GM12872 (cell line): ENCODE measurements at regions not wholly inside any gene's neighbourhood (a gene's known extent, or its start where the extent isn't known, plus 50 kb on each side); places are given as distances from the start of the nearest gene placed in this dataset.

Source experiments
- TF ChIP-seq, protein P1 (sequence below): IDR thresholded peaks from 3 replicates; pipeline ENCODE4 v1.5.1; 2011; ENCODE audit warnings: low read depth, mild to moderate bottlenecking, low read length, moderate library complexity; ENCODE audit not compliant: insufficient read depth

DNA sequence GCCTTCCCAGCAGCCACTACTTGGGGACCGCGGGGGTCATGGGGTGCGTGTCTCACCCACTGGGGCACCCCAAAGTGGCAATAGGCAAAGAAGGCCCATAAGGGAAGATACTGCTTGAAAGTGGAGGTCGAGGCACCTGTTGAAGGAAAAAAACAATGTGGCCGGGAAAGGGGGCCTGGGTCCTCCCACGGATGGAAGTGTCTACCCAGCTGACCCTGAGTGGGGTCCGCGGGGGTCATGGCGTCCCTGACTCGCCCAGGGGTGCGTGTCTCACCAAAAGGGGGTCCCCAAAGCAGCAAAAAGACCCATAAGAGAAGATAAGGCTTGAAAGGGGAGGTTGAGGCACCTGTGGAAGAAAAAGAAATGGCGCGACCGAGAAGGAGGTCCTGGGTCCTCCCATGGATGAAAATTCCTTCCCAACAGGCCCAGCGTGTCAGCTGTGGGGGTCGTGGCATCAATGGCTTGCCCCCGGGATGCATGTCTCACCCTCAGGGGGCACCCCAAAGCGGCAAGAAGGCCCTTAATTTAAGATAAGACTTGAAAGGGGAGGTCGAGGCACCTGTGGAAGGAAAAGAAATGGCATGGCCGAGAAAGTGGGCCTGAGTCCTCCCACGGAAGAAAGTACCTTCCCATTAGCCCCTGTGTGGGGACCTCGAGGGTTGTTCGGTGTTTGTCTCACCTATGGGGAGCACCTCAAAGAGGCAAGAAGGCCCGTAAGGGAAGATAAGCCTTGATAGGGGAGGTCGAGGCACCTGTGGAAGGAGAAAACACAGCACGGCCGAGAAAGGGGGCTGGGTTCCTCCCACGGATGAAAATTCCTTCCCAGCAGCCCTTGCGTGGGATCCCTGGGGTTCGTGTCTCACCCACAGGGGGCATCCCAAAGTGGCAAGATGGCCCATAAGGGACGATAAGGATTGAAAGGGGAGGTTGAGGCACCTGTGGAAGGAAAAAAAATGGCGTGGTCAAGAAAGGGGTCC is 266.0 kb downstream of the ALG10 start:
- TF ChIP-seq, protein P1, sequence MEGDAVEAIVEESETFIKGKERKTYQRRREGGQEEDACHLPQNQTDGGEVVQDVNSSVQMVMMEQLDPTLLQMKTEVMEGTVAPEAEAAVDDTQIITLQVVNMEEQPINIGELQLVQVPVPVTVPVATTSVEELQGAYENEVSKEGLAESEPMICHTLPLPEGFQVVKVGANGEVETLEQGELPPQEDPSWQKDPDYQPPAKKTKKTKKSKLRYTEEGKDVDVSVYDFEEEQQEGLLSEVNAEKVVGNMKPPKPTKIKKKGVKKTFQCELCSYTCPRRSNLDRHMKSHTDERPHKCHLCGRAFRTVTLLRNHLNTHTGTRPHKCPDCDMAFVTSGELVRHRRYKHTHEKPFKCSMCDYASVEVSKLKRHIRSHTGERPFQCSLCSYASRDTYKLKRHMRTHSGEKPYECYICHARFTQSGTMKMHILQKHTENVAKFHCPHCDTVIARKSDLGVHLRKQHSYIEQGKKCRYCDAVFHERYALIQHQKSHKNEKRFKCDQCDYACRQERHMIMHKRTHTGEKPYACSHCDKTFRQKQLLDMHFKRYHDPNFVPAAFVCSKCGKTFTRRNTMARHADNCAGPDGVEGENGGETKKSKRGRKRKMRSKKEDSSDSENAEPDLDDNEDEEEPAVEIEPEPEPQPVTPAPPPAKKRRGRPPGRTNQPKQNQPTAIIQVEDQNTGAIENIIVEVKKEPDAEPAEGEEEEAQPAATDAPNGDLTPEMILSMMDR: no peak

DNA sequence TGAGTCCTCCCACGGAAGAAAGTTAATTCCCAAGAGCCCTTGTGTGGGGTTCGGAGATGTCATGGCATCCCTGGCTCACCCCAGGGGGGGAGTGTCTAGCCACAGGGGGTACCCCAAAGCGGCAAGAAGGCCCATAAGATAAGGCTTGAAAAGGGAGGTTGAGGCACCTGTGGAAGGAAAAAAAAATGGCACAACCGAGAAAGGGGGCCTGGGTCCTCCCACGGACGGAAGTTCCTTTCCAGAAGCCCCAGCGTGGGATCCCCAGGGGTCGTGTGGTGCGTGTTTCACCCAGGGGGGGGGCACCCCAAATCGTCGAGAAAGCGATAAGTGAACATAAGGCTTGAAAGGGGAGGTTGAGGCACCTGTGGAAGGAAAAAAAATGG is 266.7 kb downstream of the ALG10 start:
- TF ChIP-seq, protein P1: no peak

DNA sequence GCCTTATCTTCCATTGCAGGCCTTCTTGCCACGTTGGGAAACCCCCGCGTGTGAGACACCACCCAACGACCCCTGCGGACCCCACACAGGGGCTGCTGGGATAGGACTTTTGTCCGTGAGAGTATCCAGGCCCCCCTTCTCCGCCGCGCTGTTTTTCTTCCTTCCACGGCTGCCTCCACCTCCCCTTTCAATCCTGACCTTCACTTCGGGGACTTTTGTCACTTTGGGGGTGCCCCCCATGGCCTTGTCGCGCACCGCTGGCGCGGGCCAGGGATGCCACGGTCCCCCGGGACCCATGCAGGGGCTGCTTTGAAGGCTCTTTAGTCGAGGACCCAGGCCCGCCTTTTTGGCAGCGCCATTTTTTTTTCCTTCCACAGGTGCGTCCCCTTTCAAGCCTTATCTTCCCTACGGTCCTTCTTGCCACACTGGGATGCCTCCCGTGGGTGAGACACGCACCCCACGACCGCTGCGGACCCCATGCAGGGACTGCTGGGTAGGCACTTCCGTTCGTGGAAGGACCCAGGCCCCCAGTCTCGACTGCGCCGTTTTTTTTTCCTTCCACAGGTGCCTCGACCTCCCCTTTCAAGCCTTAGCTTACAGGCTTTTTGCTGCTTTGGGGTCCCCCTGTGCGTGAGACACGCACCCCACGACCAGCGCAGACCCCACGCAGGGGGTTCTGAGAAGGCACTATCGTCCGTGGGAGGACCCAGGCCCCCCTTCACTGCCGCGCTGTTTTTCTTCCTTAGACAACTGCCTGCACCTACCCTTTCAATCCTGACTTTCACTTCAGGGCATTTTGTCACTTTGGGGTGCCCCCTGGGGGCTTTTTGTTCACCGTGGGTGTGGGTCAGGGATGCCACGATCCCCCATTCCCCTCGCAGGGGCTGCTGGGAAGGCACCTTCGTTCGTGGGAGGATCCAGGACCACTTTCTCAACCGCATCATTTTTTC is 267.4 kb downstream of the ALG10 start:
- TF ChIP-seq, protein P1: no peak

DNA sequence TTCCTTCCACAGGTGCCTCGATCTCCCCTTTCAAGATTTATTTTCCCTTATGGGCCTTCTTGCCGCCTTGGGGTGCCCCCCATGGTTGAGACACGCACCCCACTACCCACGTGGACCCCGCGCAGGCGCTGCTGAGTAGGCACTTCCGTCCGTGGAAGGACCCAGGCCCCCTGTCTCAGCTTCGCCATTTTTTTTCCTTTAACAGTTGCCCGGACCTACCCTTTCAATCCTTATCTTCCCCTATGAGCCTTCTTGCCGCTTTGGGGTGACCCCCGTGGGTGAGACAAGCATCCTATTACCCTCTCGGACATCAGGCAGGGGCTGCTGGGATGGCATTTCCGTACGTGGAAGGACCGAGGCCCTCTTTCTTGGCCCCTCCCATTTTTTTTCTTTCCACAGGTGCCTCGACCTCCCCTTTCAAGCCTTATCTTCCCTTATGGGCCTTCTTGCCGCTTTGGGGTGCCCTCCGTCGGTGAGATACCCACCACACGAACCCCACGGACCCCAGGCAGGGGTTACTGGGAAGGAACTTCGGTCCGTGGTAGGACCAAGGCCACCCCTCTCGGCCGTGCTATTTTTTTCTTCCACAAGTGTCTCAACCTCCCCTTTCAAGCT is 268.2 kb downstream of the ALG10 start:
- TF ChIP-seq, protein P1: no peak

DNA sequence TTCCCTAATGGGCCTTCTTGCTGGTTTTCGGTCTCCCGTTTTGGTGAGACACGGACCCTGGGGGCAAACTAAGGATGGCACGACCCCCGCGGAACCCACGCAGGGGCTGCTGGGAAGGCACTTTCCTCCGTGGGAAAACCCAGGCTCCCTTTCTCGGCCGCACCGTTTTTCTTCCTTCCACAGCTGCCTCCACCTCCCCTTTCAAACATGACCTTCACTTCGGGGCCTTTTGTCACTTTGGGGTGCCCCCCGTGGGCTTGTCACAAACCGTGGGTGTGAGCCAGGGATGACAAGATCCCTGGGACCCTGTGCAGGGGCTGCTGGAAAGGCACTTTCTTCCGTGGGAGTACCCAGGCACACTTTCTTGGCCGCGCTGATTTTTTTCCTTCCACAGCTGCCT is 268.7 kb downstream of the ALG10 start:
- TF ChIP-seq, protein P1: no peak

DNA sequence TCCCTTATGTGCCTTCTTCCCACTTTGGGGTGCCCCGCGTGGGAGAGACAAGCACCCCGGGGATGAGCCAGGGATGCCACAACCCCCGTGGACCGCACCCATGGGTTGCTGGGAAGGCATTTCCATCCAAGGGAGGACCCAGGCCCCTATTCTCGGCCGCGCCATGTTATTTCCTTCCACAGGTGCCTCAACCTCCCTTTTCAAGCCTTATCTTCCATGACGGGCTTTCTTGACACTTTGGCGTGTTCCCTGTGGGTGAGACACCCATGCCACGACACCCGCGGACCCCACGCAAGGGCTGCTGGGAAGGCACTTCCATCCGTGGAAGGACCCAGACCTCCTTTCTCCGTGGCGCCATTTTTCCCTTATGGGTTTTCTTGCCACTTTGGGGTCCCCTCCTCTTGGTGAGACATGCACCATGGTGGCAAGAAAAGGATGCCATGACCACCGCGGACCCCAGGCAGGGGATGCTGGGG is 269.2 kb downstream of the ALG10 start:
- TF ChIP-seq, protein P1: no peak
